B cell (primary cell): ENCODE measurements at regions not wholly inside any gene's neighbourhood (a gene's known extent, or its start where the extent isn't known, plus 50 kb on each side); places are given as distances from the start of the nearest gene placed in this dataset.

ENCODE experiments used
- ATAC-seq: fragments of 200-7000 bp; cut with Tn5 transposase; one replicate; pipeline ENCODE4 v1.10.0; 2021; ENCODE audit warnings: low read depth, mild to moderate bottlenecking, moderate number of reproducible peaks, moderate library complexity
- CTCF ChIA-PET: fragments of 350-600 bp; sonication (Branson Sonifier 250); formaldehyde crosslinking; loops from one replicate; lab custom pipeline; 2021; ENCODE audit warnings: antibody characterized with exemption, inconsistent platforms; lab: Charles Lee
- POLR2A ChIA-PET: fragments of 350-600 bp; sonication (Branson Sonifier 250); formaldehyde crosslinking; loops from one replicate; lab custom pipeline; 2021; ENCODE audit warnings: antibody characterized with exemption; lab: Charles Lee
- DNase-seq: peaks from one replicate; pipeline ENCODE4 v3.0.0; 2013
- H2AFZ ChIP-seq: 2 replicates; pipeline ENCODE4 v1.6.1; 2012; ENCODE audit warnings: mild to moderate bottlenecking, low read depth, low read length; ENCODE audit not compliant: insufficient read depth, poor library complexity, severe bottlenecking
- H3K27ac ChIP-seq, 2 donors: 1 replicate in 1 of 2; 2 replicates in 1 of 2; pipeline ENCODE4 v1.5.1; 2012 to 2013; ENCODE audit warnings: low read length in 2 of 2, mild to moderate bottlenecking in 2 of 2, moderate library complexity in 1 of 2
- H3K27me3 ChIP-seq, 4 experiments: fragments of 200-600 bp in 1 of 4; sonication (generic) in 1 of 4; replicated peaks in 1 of 4; 1 replicate in 2 of 4; 2 replicates in 2 of 4; pipeline versions ENCODE4 v1.6.1 to v1.7.0; 2013 to 2016; ENCODE audit warnings: low read length in 3 of 4, mild to moderate bottlenecking in 2 of 4, mixed read lengths in 1 of 4, moderate library complexity in 1 of 4; ENCODE audit not compliant: insufficient read depth in 4 of 4, control insufficient read depth in 3 of 4; ENCODE audit errors: control extremely low read depth in 1 of 4
- H3K36me3 ChIP-seq, 2 experiments: replicated peaks in 1 of 2; 1 replicate in 1 of 2; 2 replicates in 1 of 2; pipeline versions ENCODE4 v1.6.1 to v1.7.1; 2013; ENCODE audit warnings: low read length in 1 of 2; ENCODE audit not compliant: insufficient read depth in 2 of 2, control insufficient read depth in 1 of 2; ENCODE audit errors: control extremely low read depth in 1 of 2, extremely low read depth in 1 of 2
- H3K4me1 ChIP-seq, 2 donors: fragments of 200-600 bp in 1 of 2; sonication (generic) in 1 of 2; 1 replicate in 1 of 2; 2 replicates in 1 of 2; pipeline versions ENCODE4 v1.5.1 to v1.6.1; 2013 to 2017; ENCODE audit warnings: low read length in 2 of 2; ENCODE audit not compliant: control insufficient read depth in 2 of 2, insufficient read depth in 2 of 2
- H3K4me2 ChIP-seq: replicated peaks from 2 replicates; pipeline ENCODE3; 2012; ENCODE audit warnings: mild to moderate bottlenecking, low read depth, low read length; ENCODE audit not compliant: poor library complexity, severe bottlenecking
- H3K4me3 ChIP-seq, 5 experiments: fragments of 200-600 bp in 1 of 5; sonication (generic) in 1 of 5; 1 replicate in 3 of 5; 2 replicates in 2 of 5; pipeline versions ENCODE4 v1.5.1 to v1.7.0; 2011 to 2016; ENCODE audit warnings: low read length in 4 of 5, mild to moderate bottlenecking in 4 of 5, low read depth in 2 of 5, control low read depth in 1 of 5, moderate library complexity in 1 of 5; ENCODE audit not compliant: insufficient read depth in 1 of 5; ENCODE audit errors: control extremely low read depth in 1 of 5, extremely low read depth in 1 of 5
- H3K79me2 ChIP-seq: fragments of 200-600 bp; sonication (generic); one replicate; pipeline ENCODE4 v1.6.0; 2016; ENCODE audit warnings: low read length; ENCODE audit not compliant: control insufficient read depth, insufficient read depth
- H3K9ac ChIP-seq: fragments of 200-600 bp; sonication (generic); 2 replicates; pipeline ENCODE4 v1.6.1; 2017; ENCODE audit warnings: mild to moderate bottlenecking, low read length, moderate library complexity
- H3K9me3 ChIP-seq, 3 donors: one replicate each; pipeline versions ENCODE4 v1.6.1 to v1.7.1; 2013; ENCODE audit warnings: low read length in 2 of 3; ENCODE audit not compliant: control insufficient read depth in 2 of 3, insufficient read depth in 1 of 3; ENCODE audit errors: control extremely low read depth in 1 of 3
- H4K20me1 ChIP-seq: 2 replicates; pipeline ENCODE4 v1.6.0; 2012; ENCODE audit warnings: mild to moderate bottlenecking, low read length; ENCODE audit not compliant: insufficient read depth, control insufficient read depth, poor library complexity, severe bottlenecking
- H3K27ac Mint-ChIP-seq: one replicate; pipeline ENCODE4 v1.8.0; 2021; ENCODE audit warnings: mixed read lengths
- H3K27me3 Mint-ChIP-seq: one replicate; pipeline ENCODE4 v1.8.0; 2021; ENCODE audit warnings: mixed read lengths
- H3K4me1 Mint-ChIP-seq: one replicate; pipeline ENCODE4 v1.8.0; 2021; ENCODE audit warnings: mixed read lengths
- H3K4me3 Mint-ChIP-seq: one replicate; pipeline ENCODE4 v1.8.0; 2021; ENCODE audit warnings: mixed read lengths
- H3K9me3 Mint-ChIP-seq: one replicate; pipeline ENCODE4 v1.8.0; 2022; ENCODE audit warnings: mixed read lengths; ENCODE audit not compliant: insufficient read depth
- EZH2 ChIP-seq: IDR thresholded peaks from 2 replicates; pipeline ENCODE4 v1.6.1; 2012; ENCODE audit warnings: borderline replicate concordance, low read depth, mild to moderate bottlenecking, moderate library complexity, low read length; ENCODE audit not compliant: insufficient read depth, poor library complexity, severe bottlenecking
- WGBS: methylation state at CpG from one replicate; pipeline ENCODE4 v1.1.5; 2013; ENCODE audit warnings: missing lambda C conversion rate; ENCODE audit not compliant: insufficient coverage; 5-methylcytosine and 5-hydroxymethylcytosine counted together
- intact Hi-C: fragments of 100-400 bp; cut with micrococcal nuclease; formaldehyde crosslinking; loops from one replicate; pipeline ENCODE4 v1.10.0; 2022
- TF ChIP-seq, protein P1 (sequence below): fragments of 200-600 bp; IDR thresholded peaks from one replicate; pipeline ENCODE4 v1.8.0; 2022; ENCODE audit warnings: antibody characterized with exemption, mild to moderate bottlenecking

DNA sequence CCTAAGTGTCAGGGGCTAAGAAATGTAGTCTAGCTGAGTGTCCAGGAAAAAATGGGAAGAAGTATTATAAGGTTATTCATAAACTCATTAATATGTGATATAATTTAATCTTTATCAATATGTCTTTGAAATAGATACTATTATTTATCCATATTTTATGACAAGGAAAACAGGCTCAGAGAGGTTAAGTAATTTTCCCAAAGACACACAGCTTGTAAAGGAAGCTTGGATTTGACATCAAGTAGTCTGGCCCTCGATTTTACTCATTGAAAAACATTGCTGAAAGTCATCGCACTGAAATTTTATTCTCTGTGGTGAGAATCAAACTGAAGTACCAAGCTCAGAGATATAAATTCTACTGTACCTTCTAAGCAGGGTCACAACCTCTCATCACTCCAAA lies 276.9 kb downstream of the MSX2 start:
- no peak overlapping the region for H3K27ac Mint-ChIP-seq
- no peak overlapping the region for H3K9ac ChIP-seq
- H3K4me1 Mint-ChIP-seq: no peaks in the 10 kb centered on the region
- no peak for ATAC-seq
- H3K36me3 ChIP-seq: no peaks in the 10 kb centered on the region
- 80% methylated on average over 1 of the region's 2 CpGs for WGBS
- no peaks in the 10 kb centered on the region for H3K4me1 ChIP-seq
- CTCF ChIA-PET: no interaction called here
- no peak overlapping the region for H3K4me3 Mint-ChIP-seq
- no peak overlapping the region for H2AFZ ChIP-seq
- peaks cover 0 to 34% (median 0%) of the 10 kb centered on the region in 3 donors for H3K9me3 ChIP-seq
- no peak for TF ChIP-seq EZH2
- no peak overlapping the region for H3K4me2 ChIP-seq
- H4K20me1 ChIP-seq: no peaks in the 10 kb centered on the region
- H3K4me3 ChIP-seq: no peak overlapping the region
- no peaks in the 10 kb centered on the region for H3K27me3 Mint-ChIP-seq
- POLR2A ChIA-PET: no interaction called here
- intact Hi-C loops: no loop called here
- DNase-seq: no peak
- H3K27ac ChIP-seq: no peak overlapping the region
- H3K27me3 ChIP-seq: peaks cover 0 to 2% (median 0%) of the 10 kb centered on the region in 4 experiments
- H3K79me2 ChIP-seq: no peaks in the 10 kb centered on the region
- peaks cover 5% of the 10 kb centered on the region for H3K9me3 Mint-ChIP-seq

DNA sequence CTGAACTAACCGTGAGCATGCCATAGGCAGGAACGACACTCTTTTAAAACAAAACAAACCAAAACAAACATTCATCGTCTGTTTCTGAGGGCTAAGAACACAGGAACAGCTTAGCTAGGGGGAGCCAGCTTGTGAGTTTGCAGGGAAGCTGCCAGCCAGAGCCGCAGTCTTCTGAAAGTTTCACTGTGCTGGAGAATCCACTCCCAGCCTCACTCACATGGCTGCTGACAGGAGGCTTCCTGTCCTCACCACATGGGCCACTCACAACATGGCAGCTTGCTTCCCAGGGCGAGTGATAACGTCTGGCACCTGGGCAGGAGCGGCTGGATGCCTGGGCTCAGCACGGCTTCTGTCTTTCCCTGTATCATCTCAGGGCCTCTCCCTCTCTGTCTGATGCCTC lies 275.2 kb downstream of the MSX2 start:
- Mint-ChIP-seq H3K4me1 (no peaks in the 10 kb centered on the region), H3K9me3 (peaks cover 5% of the 10 kb centered on the region), H3K27me3 (no peaks in the 10 kb centered on the region), H3K27ac (no peak overlapping the region), H3K4me3 (no peak overlapping the region)
- 64% methylated on average over 8 of the region's 8 CpGs for WGBS
- Histone ChIP-seq H4K20me1 (no peaks in the 10 kb centered on the region), H3K9ac (no peak overlapping the region), H3K79me2 (no peaks in the 10 kb centered on the region), H3K4me3 (no peak overlapping the region), H3K36me3 (no peaks in the 10 kb centered on the region), H3K4me1 (no peaks in the 10 kb centered on the region), H2AFZ (no peak overlapping the region), H3K9me3 (peaks cover 0 to 27% (median 0%) of the 10 kb centered on the region in 3 donors), H3K4me2 (no peak overlapping the region), H3K27me3 (peaks cover 0 to 2% (median 0%) of the 10 kb centered on the region in 4 experiments), H3K27ac (no peak overlapping the region)
- ATAC-seq: no peak
- POLR2A ChIA-PET: no interaction called here
- TF ChIP-seq, protein P1, sequence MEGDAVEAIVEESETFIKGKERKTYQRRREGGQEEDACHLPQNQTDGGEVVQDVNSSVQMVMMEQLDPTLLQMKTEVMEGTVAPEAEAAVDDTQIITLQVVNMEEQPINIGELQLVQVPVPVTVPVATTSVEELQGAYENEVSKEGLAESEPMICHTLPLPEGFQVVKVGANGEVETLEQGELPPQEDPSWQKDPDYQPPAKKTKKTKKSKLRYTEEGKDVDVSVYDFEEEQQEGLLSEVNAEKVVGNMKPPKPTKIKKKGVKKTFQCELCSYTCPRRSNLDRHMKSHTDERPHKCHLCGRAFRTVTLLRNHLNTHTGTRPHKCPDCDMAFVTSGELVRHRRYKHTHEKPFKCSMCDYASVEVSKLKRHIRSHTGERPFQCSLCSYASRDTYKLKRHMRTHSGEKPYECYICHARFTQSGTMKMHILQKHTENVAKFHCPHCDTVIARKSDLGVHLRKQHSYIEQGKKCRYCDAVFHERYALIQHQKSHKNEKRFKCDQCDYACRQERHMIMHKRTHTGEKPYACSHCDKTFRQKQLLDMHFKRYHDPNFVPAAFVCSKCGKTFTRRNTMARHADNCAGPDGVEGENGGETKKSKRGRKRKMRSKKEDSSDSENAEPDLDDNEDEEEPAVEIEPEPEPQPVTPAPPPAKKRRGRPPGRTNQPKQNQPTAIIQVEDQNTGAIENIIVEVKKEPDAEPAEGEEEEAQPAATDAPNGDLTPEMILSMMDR: no peak
- TF ChIP-seq EZH2: no peak
- no peak for DNase-seq
- intact Hi-C loops: no loop called here
- CTCF ChIA-PET: no interaction called here
